Mesenchymal stem cell (in vitro differentiated cells and primary cell): ENCODE measurements at regions not wholly inside any gene's neighbourhood (a gene's known extent, or its start where the extent isn't known, plus 50 kb on each side); places are given as distances from the start of the nearest gene placed in this dataset.
A peak's percentile ranks its signal among the peaks of the same experiment; 100 is the strongest.

Experiments used
- DNase-seq: peaks from one replicate; pipeline ENCODE4 v3.0.0-alpha.2; 2013
- H2AFZ ChIP-seq: one replicate; pipeline ENCODE4 v1.6.1; 2013; ENCODE audit warnings: low read depth, mild to moderate bottlenecking, control low read depth, inconsistent platforms, low read length, moderate library complexity
- H2AK5ac ChIP-seq: 2 replicates; pipeline ENCODE4 v1.6.1; 2013; ENCODE audit warnings: low read length, moderate library complexity, mild to moderate bottlenecking, inconsistent platforms; ENCODE audit not compliant: severe bottlenecking
- H2BK120ac ChIP-seq: one replicate; pipeline ENCODE4 v1.6.1; 2013; ENCODE audit warnings: low read depth, mild to moderate bottlenecking, inconsistent platforms, low read length, moderate library complexity
- H2BK12ac ChIP-seq, 2 experiments: one replicate each; pipeline ENCODE4 v1.6.1; 2013; ENCODE audit warnings: inconsistent platforms in 2 of 2, low read length in 2 of 2, mild to moderate bottlenecking in 2 of 2, moderate library complexity in 2 of 2, control low read depth in 1 of 2
- H2BK15ac ChIP-seq: one replicate; pipeline ENCODE4 v1.6.1; 2013; ENCODE audit warnings: mild to moderate bottlenecking, low read depth, inconsistent platforms; ENCODE audit not compliant: poor library complexity, severe bottlenecking
- H2BK5ac ChIP-seq: 2 replicates; pipeline ENCODE4 v1.6.1; 2013; ENCODE audit warnings: low read depth, mild to moderate bottlenecking, low read length, control low read depth, inconsistent platforms; ENCODE audit not compliant: poor library complexity, severe bottlenecking
- H3K14ac ChIP-seq, 2 experiments: one replicate each; pipeline ENCODE4 v1.6.1; 2013; ENCODE audit warnings: inconsistent platforms in 2 of 2, low read length in 2 of 2, control low read depth in 1 of 2, mild to moderate bottlenecking in 1 of 2, moderate library complexity in 1 of 2
- H3K18ac ChIP-seq, 2 experiments: one replicate each; pipeline ENCODE4 v1.6.1; 2013; ENCODE audit warnings: inconsistent platforms in 2 of 2, low read length in 2 of 2, control low read depth in 1 of 2, low read depth in 1 of 2, mild to moderate bottlenecking in 1 of 2
- H3K23ac ChIP-seq, 2 experiments: one replicate each; pipeline ENCODE4 v1.6.1; 2013; ENCODE audit warnings: inconsistent platforms in 2 of 2, low read length in 2 of 2, mild to moderate bottlenecking in 2 of 2, moderate library complexity in 2 of 2, control low read depth in 1 of 2
- H3K27ac ChIP-seq: 2 replicates; pipeline ENCODE4 v1.5.1; 2013; ENCODE audit warnings: mild to moderate bottlenecking, moderate library complexity, low read length, control low read depth, inconsistent platforms; ENCODE audit not compliant: poor library complexity, severe bottlenecking
- H3K27me3 ChIP-seq, 2 experiments: 2 replicates each; pipeline versions ENCODE4 v1.6.1 to v1.7.0; 2013; ENCODE audit warnings: low read length in 2 of 2, mild to moderate bottlenecking in 2 of 2, moderate library complexity in 2 of 2, control low read depth in 1 of 2, inconsistent platforms in 1 of 2; ENCODE audit not compliant: control insufficient read depth in 1 of 2, insufficient read depth in 1 of 2
- H3K36me3 ChIP-seq, 2 experiments: 2 replicates each; pipeline versions ENCODE4 v1.6.1 to v1.7.0; 2013; ENCODE audit warnings: low read length in 2 of 2, control low read depth in 1 of 2, inconsistent platforms in 1 of 2, low read depth in 1 of 2, mild to moderate bottlenecking in 1 of 2; ENCODE audit not compliant: insufficient read depth in 2 of 2, control insufficient read depth in 1 of 2
- H3K4ac ChIP-seq, 2 experiments: one replicate each; pipeline ENCODE4 v1.6.1; 2013; ENCODE audit warnings: inconsistent platforms in 2 of 2, low read length in 2 of 2, mild to moderate bottlenecking in 2 of 2, moderate library complexity in 2 of 2, control low read depth in 1 of 2, low read depth in 1 of 2
- H3K4me1 ChIP-seq: 2 replicates; pipeline ENCODE4 v1.6.1; 2013; ENCODE audit warnings: low read depth, low read length, control low read depth; ENCODE audit not compliant: control insufficient read depth, insufficient read depth
- H3K4me2 ChIP-seq: 2 replicates; pipeline ENCODE4 v1.6.1; 2013; ENCODE audit warnings: low read length, mild to moderate bottlenecking, inconsistent platforms; ENCODE audit not compliant: poor library complexity, severe bottlenecking
- H3K4me3 ChIP-seq, 2 experiments: 2 replicates each; pipeline versions ENCODE4 v1.5.1 to v1.7.0; 2013; ENCODE audit warnings: low read length in 2 of 2, mild to moderate bottlenecking in 2 of 2, control low read depth in 1 of 2, low read depth in 1 of 2; ENCODE audit not compliant: insufficient read depth in 1 of 2
- H3K79me1 ChIP-seq: replicated peaks from 2 replicates; pipeline ENCODE4 v1.6.1; 2013; ENCODE audit warnings: mild to moderate bottlenecking, control low read depth, low read length, inconsistent platforms; ENCODE audit not compliant: poor library complexity, severe bottlenecking
- H3K9ac ChIP-seq: 2 replicates; pipeline ENCODE4 v1.7.0; 2013; ENCODE audit warnings: mild to moderate bottlenecking, low read length, moderate library complexity
- H3K9me3 ChIP-seq: 2 replicates; pipeline ENCODE4 v1.7.0; 2013; ENCODE audit warnings: mild to moderate bottlenecking, low read length; ENCODE audit not compliant: control insufficient read depth
- H4K8ac ChIP-seq: one replicate; pipeline ENCODE4 v1.6.1; 2013; ENCODE audit warnings: inconsistent platforms, mild to moderate bottlenecking, low read length, moderate library complexity
- H4K91ac ChIP-seq: one replicate; pipeline ENCODE4 v1.6.1; 2013; ENCODE audit warnings: mild to moderate bottlenecking, low read length, inconsistent platforms
- WGBS: methylation state at CpG from one replicate; pipeline ENCODE4 v1.1.7; 2013; ENCODE audit warnings: mixed read lengths; 5-methylcytosine and 5-hydroxymethylcytosine counted together

DNA sequence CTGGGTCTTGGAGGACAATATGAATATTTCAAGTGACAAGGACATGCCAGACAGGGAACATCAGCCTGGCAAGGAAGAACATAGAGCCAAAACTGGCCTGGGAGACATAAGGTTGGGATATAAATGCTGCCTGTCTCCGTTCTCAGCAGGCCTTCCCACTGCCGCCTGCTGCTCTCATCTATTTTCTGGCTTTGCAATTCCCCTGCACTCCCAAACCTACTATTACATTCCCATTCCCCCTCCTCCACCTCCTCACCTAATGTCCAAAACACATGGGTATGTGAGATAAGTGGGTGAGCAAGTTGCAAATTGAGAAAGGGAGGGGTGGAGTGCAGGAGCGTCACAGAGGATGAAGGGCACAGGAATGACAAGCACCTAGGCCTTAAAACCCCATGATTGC lies 244.3 kb upstream of the CDH8 start:
- H3K4ac ChIP-seq: no peak overlapping the region
- H3K27ac ChIP-seq: no peak overlapping the region
- H3K4me2 ChIP-seq: no peak overlapping the region
- DNase-seq: no peak
- H3K36me3 ChIP-seq: no peaks in the 10 kb centered on the region
- 86% methylated on average over 3 of the region's 3 CpGs for WGBS
- no peaks in the 10 kb centered on the region for H3K79me1 ChIP-seq
- H3K18ac ChIP-seq: no peak overlapping the region
- H3K4me1 ChIP-seq: no peaks in the 10 kb centered on the region
- no peaks in the 10 kb centered on the region for H3K9me3 ChIP-seq
- no peak overlapping the region for H2AK5ac ChIP-seq
- no peak overlapping the region for H2BK5ac ChIP-seq
- H2BK15ac ChIP-seq: no peak overlapping the region
- no peak overlapping the region for H2BK120ac ChIP-seq
- no peak overlapping the region for H3K9ac ChIP-seq
- H3K14ac ChIP-seq: no peak overlapping the region
- no peak overlapping the region for H2BK12ac ChIP-seq
- no peaks in the 10 kb centered on the region for H3K27me3 ChIP-seq
- H4K91ac ChIP-seq: no peak overlapping the region
- H3K23ac ChIP-seq: no peak overlapping the region
- no peak overlapping the region for H3K4me3 ChIP-seq
- no peak overlapping the region for H4K8ac ChIP-seq
- no peak overlapping the region for H2AFZ ChIP-seq

DNA sequence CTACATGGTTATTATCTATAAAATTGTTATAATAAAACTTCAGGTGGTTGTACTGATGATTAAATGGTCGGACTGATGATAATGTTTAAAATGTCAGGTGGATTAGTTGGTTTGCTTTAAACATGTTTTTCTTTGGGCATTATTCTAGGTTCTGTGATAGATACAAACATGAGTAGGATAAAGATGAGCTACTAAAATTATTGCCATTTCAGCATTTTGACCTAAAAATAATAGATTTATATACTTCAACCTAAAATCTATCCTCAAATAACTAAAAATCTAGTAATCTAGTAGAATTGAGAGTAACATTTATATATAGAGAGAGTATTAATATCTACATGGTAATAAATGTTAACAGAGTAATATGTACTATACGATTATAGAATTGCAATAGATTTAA lies 241.7 kb upstream of the CDH8 start:
- Histone ChIP-seq H3K27me3 (no peaks in the 10 kb centered on the region), H3K14ac (no peak overlapping the region), H2BK12ac (no peak overlapping the region), H2AFZ (no peak overlapping the region), H2BK5ac (no peak overlapping the region), H4K91ac (no peak overlapping the region), H3K4ac (no peak overlapping the region), H3K23ac (no peak overlapping the region), H3K27ac (no peak overlapping the region), H3K4me3 (no peak overlapping the region), H2BK120ac (no peak overlapping the region), H2AK5ac (no peak overlapping the region), H3K9me3 (no peaks in the 10 kb centered on the region), H3K79me1 (no peaks in the 10 kb centered on the region), H3K36me3 (no peaks in the 10 kb centered on the region), H3K9ac (no peak overlapping the region), H3K18ac (no peak overlapping the region), H4K8ac (no peak overlapping the region), H3K4me1 (no peaks in the 10 kb centered on the region), H2BK15ac (no peak overlapping the region), H3K4me2 (no peak overlapping the region)
- WGBS: 100% methylated on average over 2 of the region's 2 CpGs
- no peak for DNase-seq

DNA sequence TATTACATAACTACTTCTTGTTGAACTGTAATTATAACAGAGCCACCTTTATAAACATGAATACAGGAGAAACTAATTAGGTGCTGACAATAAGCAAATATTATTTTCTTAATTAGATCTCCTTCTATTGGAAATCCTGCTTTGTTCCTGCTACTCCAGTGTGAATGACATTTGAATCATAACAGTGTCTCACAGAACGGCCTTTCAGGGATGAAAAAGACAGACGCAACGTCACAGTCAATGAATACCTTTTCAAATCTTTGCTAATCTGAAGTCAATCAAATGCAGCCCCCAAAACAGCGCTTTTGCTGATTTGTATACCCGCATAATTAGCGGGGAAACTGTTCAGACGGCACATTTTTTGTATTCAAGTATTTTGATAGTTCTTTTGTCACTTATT lies 240.4 kb upstream of the CDH8 start:
- Histone ChIP-seq H3K23ac (no peak overlapping the region), H3K4ac (no peak overlapping the region), H3K4me2 (no peak overlapping the region), H3K4me1 (no peaks in the 10 kb centered on the region), H4K91ac (no peak overlapping the region), H2BK120ac (no peak overlapping the region), H2BK5ac (no peak overlapping the region), H3K9ac (no peak overlapping the region), H2BK15ac (no peak overlapping the region), H3K14ac (no peak overlapping the region), H3K9me3 (no peaks in the 10 kb centered on the region), H2AK5ac (no peak overlapping the region), H4K8ac (no peak overlapping the region), H2AFZ (no peak overlapping the region), H3K27me3 (no peaks in the 10 kb centered on the region), H3K18ac (no peak overlapping the region), H3K36me3 (no peaks in the 10 kb centered on the region), H3K27ac (no peak overlapping the region), H3K4me3 (no peak overlapping the region), H2BK12ac (no peak overlapping the region), H3K79me1 (no peaks in the 10 kb centered on the region)
- DNase-seq: no peak
- 81% methylated on average over 3 of the region's 7 CpGs for WGBS

DNA sequence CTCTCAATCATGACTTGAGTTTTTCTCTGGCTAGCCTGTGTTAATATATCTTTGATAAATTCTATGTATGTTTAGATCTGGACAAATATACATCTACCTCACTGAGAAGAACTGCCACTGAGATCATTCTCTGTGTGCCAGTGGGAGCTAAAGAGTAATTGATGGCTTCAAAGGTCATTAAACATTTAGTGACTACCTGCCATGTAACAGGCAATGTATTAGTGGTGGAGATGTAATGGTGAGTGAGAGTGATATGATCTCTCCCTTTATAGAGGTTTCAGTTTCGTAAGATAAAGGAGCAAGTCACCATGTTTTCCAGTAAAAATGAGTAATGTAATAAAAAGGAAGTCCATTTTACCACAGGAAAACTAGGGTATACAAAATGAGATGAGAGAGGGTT lies 235.8 kb upstream of the CDH8 start:
- H3K18ac ChIP-seq: no peak overlapping the region
- no peak overlapping the region for H2BK15ac ChIP-seq
- H2AFZ ChIP-seq: no peak overlapping the region
- no peaks in the 10 kb centered on the region for H3K79me1 ChIP-seq
- no peak overlapping the region for H3K4me2 ChIP-seq
- no peak overlapping the region for H2BK120ac ChIP-seq
- no peak overlapping the region for H4K8ac ChIP-seq
- no peak overlapping the region for H3K27ac ChIP-seq
- peaks cover 3% of the 10 kb centered on the region for H3K9me3 ChIP-seq
- no peaks in the 10 kb centered on the region for H3K4me1 ChIP-seq
- no peak overlapping the region for H2BK5ac ChIP-seq
- no peak overlapping the region for H4K91ac ChIP-seq
- no peak overlapping the region for H3K14ac ChIP-seq
- H3K4ac ChIP-seq: no peak overlapping the region
- H3K36me3 ChIP-seq: no peaks in the 10 kb centered on the region
- H3K27me3 ChIP-seq: no peaks in the 10 kb centered on the region
- no peak overlapping the region for H3K9ac ChIP-seq
- WGBS: 86% methylated on average over 1 of the region's 1 CpG
- H3K4me3 ChIP-seq: no peak overlapping the region
- no peak overlapping the region for H2AK5ac ChIP-seq
- H3K23ac ChIP-seq: no peak overlapping the region
- no peak overlapping the region for H2BK12ac ChIP-seq
- DNase-seq: peak; percentile 6
